NCI-H2196 treated with DMSO at 0.1 percent for 48 hours (cell line): ENCODE measurements at regions not wholly inside any gene's neighbourhood (a gene's known extent, or its start where the extent isn't known, plus 50 kb on each side); places are given as distances from the start of the nearest gene placed in this dataset.
"Not testable (repeated sequence)": the region's sequence is repeated elsewhere in the genome, so short reads cannot be mapped to it uniquely, and the experiment has no call there.

Experiments used
- DNase-seq: peaks from one replicate; lab custom pipeline; 2025; ENCODE audit not compliant: unreplicated experiment; lab: John Stamatoyannopoulos, UW

DNA sequence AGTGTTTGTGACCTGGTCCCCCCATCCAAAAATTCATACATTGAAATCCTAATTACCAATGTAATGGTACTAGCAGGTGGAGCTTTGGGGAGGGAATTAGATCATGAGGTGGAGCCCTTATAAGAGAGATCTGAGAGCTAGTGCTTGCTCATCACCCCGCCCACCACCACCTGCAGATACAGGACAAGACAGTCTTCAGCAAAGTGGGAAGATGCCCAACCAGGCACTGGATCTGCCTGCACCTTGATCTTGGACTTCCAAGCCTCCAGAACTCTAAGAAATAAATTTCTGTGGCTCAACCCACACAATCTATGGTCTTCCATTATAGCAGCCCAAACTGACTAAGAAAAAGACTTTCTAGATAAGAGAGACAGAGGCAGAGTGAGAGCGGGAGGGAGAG is 343.4 kb downstream of the LRRIQ3 start:
- DNase-seq, result no peak

DNA sequence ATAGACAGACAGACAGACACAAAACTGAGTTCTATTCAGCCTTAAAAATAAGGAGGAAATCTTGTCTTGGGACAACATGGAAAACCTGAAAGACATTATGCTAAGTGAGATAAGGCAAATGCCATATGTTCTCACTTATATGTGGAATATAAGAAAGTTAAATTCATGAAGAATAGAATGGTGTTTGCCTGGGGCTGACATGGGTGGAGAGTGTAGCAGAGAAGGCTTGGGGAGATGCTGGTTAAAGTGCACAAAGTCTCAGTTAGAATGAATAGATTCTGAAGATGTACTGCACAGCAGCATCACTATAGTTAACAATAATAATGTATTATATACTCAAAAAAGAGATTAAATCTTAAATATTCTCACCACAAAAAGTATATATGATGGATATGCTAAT is 355.5 kb downstream of the LRRIQ3 start:
- DNase-seq, result no peak

DNA sequence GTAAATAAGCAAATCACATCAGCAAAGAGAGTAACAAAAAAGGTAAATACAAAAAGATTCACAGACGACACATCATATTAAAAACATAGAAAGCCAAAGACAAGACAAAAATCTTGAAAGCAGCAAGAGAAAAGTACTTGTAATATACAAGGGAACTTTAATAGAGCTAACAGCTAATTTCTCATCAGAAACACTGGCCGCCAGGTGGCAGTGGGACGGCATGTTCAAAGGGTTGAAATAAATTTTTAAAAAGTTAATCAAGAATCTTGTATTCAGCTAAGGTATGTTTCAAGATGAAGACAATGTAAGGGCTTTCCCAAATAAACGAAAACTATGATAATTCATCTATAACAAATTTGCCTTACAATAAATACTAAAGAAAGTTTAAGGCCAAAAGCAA is 358.1 kb downstream of the LRRIQ3 start:
- no peak for DNase-seq

DNA sequence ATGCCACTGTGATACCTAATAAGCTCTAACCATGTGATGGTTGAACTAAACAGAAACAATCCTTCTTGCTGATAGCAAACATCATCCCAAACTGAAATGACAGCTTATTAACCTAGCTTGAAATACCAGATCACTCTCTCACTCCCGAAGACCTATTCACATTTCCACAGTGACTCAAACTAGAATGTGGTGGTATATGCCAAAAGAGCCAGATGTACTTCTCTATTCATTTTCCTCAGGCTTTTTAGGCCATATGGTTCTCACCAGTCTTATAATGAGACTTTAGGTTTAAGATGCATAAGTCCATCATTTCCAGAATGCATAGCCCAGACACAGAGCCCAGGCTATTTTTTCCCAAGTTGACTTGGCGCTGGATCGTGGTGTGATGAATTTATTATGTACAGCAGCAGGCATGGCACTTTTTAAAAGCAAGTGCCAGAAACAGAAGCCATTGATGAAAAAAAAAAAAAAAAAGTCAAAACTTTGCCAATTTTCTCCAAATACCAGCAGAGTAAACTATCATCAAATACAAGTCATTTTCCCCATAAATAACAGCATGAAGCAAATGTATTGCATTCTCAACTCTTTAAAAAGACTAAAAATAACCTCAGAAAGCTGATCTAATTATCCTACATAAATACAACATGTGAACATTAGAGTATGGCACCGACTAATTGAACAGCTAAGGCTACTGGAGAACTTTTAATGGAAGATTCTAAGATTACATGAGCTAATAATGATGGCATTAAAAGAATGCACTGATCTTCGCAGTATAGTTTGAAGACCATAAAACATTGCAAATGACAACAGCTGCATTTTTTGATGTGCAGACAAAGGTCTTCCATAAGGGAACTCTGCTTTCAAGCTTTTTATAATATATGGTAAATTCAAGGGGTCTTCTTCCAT is 365.4 kb downstream of the LRRIQ3 start:
- DNase-seq, result no peak

DNA sequence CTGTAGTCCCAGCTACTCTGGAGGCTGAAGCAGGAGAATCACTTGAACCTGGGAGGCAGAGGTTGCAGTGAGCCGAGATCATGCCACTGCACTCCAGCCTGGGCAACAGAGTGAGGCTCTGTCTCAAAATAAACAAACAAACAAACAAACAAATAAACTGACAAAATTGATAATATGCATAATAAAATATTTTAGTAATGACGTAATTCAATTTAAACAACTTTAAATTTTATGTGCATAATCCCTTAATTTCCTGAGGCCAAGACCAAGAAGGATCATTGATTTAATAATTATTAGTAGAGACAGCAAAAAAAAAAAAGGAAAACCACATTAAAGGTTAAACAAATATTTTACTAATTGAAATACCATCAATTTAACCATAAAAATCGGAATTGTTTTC is 370.7 kb downstream of the LRRIQ3 start:
- DNase-seq, result not testable (repeated sequence)

DNA sequence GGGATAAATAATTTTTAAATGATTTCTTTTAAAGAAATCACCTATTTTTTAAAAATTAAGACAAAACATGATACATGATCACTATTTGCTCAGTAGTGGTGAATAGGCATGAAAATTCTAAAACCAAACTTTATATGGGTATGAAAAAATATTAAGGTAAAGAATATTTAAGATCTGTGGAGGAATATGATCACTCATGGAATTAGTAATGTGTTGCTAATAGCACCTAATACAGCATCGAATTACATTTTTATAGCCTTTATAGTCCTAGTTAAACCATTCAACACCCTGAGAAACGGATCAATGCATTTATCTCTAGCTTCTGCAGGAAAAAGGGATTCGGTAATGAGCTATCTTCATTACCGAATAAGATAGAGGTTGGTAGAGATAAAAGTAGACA is 373.9 kb downstream of the LRRIQ3 start:
- DNase-seq, result no peak

DNA sequence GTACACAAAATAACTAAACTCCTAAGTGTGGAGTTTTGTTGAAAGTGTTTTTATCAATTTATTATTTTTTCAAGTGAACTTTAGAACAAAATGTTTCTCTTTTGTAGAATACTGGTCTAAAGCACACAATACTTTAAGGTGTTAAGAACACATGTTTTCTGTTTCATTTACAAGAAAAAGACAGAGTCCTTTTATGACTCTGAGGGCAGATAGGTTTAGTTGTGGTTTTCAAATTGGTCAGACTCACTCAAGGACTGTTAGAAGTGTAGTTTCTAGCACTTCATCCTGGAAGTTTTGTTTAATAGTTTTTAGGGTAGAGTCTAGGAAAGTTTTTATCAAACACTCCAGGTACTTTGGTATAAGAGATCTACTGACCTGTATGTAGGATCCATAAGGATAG is 376.5 kb downstream of the LRRIQ3 start:
- DNase-seq, result no peak

DNA sequence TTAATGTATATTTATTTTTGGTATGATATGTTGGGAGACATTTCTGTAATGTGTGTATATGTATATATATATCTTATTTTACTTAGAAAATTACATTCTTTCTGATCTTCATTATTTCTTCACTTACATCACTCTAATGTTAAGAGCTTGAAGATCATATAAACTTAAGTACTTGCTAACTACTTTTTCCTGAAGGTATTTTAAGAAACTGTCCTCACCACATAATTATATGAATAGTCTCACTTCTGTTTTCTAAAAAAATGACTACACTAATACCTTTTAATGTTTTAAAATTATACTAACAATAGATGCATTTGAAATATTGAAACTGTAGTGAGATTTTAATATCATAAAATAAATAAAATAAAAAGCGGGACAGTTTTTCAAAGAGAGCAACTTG is 377.1 kb downstream of the LRRIQ3 start:
- no peak for DNase-seq

DNA sequence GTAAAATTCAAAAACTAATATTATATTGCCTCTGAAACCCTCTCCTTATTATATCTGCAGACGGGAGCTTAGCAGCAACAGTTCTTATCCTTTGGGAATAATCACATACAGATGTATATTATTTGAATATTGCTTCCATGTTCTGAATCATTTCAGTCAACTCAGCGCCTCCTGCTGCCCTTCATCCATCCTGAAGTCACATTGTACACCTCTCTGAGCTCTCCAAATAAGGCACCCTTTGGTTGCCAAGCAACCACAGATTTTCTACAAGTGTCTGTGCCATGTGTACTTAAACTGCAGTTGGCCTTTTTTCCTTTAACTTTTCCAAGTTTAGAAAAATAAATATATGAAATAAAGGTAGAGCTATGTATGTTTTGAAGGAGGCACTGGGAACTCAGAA is 384.3 kb downstream of the LRRIQ3 start:
- DNase-seq, result no peak

DNA sequence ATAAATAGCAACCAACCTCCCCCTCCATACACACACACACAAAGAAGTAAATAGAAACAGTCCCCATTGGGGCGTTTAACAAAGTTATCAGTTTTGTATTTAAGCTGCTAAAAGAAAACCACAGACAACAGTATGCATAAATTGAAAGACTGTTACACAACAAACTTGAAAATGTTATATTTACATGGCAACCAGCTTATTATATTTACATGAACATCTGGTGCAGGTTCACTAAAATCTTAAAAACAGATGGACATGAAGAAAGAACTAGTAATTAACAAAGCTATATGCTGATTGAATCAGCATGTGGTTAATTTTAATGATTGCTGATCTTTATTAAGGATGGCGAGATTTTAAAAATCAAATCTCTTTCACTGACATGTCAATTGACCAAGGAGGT is 384.7 kb downstream of the LRRIQ3 start:
- DNase-seq, result no peak

DNA sequence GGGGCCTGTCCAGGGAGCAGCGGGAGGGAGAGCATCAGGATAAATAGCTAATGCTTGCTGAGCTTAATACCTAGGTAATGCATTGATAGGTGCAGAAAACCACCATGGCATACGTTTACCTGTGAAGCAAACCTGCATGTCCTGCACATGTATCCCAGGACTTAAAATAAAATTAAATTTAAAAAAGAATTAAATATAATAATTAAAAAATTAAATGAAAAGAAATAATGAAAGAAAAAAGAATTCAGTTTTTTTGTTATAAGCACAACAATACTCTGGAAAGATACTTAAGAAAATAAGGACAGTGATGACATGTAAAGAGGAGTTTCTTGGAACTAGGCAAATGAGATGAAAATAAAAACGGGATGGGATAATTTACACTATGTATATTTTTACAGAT is 386.2 kb downstream of the LRRIQ3 start:
- DNase-seq, result no peak

DNA sequence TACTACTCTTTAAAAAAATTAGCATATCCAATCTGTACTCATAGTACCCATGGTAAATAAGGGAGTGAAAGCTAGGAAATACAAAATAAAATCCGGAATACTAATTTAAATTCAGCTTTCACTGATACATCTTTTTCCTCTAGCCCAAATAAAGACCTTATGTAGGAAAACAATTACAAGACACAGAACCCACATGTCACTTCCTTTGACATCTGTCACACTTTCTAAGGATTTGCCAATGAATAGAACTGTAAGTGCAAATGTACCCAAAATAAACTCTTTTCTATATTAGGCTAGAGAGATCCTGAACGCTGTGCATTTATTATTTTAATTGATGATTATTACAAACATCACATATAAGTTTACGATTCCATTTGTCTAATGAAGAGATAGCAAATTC is 393.0 kb downstream of the LRRIQ3 start:
- DNase-seq, result no peak

DNA sequence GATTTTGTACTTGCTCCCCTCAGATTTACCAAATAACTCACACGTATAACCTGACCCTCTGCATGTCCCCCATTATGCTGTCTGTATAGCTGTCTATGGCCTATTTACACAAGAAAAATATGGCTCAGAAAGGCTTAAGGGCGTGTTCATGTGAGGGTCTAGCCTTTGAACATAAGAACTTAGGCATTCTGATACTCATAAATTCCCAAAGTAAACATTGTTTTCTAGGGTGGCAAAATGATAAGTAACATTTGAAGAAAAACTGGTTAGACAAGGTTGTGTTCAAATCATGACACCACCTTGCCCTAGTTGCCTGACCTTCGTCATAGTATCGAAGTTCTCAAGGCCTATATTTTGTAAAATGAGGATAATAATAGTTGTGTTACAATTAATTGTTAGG is 394.6 kb downstream of the LRRIQ3 start:
- no peak for DNase-seq

DNA sequence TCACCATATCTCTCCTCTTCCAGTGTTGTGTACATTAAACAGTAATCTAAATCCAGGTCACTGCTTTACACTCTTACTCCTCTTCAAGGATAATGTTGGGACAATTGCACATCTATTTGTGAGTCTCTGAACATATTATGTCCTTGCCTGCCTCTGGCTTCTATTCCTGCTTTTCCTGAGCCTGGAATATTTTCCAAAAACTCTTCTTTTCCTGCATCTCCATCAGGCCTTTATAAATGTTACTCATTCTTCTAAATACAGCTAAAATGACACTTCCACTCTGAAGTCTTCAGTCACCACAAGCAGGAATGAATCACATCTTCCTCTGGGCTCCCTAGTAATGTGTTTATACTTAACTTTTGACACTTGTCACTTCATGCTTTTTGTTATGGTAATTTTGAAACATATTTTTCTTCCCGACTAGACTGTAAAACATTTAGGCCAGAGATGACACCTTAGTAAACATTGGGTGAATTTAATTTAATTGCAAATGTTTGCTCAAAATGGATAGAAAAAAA is 396.0 kb downstream of the LRRIQ3 start:
- DNase-seq, result no peak

DNA sequence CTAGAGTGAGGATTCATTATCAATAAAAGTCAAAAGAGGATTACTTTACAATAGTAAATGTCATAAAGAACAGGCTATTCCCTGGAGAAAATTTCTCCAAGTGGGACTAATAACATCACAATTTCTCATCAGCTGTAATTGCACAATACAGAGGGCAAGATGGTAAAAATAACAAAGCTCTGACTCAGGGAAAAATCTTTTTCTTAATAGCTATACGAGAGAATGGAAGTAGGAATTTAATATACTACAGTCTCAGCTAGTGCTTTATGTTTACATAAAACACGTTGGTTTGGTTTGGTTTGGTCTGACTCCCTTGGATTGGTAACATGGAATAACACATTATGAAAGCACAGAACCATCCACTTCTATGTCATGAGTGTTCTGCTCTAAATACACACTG is 397.6 kb downstream of the LRRIQ3 start:
- DNase-seq, result no peak

DNA sequence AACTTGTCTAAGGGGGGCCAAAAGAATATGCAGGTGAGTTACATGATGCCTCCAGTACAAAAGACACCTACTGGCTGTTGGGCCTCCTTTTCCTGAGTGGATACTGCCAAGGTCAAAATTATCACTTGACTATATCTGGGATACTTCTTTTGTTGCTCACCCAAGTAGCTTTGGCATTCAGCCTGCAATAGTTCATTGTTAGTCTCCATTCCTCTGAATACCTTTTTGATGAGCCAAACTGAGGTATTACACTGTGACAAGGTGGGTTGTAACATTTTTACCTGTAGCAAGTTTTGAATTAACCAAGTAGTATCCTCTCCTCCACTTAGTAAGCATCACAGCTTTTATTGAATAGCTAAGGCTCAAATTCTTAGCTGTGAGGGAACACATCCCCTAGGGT is 408.0 kb downstream of the LRRIQ3 start:
- DNase-seq, result no peak

DNA sequence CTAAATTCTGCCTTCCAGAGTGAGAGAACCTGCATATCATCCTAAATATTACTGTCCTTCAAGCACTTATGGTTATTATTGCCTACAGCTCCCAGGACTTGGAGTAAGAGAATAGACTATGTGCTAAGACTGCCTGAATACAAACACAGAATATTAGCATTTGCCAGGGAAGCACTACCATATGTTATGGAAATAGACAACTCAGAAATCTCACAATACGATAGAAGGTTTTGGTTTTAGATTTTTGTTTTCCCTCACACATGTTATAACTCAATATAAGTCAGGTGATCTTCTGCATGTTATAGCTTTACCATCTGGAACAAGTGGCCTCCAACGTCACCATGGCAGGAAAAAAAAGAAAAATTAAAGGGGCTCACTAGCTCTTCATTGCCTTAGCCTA is 413.9 kb downstream of the LRRIQ3 start:
- no peak for DNase-seq

DNA sequence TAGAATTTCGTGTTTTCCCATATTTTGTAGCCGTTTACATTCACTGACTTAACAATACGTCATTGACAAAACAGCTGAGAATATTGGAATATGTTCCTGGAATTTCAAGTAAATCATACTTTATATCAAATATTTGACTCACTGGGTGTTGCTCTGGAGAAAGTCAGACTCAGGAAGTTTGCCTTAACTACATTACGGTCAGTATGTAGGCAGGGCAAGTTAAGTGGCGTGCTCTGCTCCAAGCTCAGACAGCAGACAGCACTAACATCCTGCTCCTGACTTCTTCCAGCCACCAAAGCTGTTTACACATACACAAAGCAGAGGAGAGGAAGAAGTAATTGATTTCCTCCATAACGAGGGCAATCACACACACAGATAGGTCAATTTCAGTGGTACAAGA is 414.6 kb downstream of the LRRIQ3 start:
- DNase-seq, result no peak

DNA sequence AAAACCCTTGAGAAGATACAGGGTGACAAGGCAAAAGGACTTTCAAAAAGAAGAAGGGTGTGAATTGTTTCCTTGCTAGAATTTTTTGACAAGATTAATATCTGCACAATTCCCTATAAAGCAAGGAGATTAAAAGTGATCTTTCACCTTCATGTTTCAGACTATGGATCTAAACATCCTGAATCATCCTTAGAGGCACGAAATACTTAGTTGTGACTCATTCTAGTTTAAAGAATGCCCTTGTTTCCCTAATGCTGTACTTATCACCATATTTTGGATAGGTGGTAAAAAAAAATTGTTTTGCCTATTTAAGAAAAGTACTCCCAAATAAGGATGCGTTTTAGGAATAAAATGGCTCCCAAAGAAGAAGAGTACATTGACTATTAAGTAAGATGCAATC is 415.1 kb downstream of the LRRIQ3 start:
- DNase-seq, result no peak

DNA sequence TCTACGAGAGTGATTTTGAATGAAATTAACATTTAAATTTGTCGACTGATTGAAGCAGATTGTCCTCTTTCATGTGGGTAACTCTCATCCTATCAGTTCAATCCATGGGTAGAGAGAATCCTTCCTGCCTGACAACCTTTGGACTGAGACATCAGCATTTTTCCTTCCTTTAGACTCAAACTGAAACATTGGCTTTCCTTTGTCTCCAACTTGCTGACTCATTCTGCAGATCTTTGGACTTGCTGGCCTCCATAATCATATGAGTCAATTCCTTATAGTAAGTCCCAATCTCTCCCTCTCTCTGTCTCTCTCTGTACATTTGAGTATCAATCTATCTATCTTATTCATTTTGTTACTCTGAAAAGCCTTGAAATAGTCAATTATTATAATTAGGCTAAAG is 416.7 kb downstream of the LRRIQ3 start:
- no peak for DNase-seq

DNA sequence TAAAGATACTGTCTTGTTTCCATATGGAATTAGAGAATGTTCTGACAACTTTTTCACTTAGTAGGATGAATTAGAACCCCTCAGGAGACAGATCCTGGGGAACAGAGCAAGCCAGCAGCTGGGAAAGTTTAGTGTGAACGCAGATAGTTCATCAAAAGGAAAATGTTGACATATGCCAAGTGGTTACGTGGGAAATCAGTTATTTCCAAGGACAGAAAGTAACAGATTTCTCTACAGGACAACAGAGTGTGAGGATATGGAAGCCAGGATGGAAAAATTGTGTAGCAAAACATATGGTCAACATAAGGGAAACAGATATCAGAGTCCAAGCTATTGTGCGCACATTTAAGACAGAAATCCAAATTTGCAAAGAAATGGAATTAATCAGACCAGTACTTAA is 419.5 kb downstream of the LRRIQ3 start:
- no peak for DNase-seq

DNA sequence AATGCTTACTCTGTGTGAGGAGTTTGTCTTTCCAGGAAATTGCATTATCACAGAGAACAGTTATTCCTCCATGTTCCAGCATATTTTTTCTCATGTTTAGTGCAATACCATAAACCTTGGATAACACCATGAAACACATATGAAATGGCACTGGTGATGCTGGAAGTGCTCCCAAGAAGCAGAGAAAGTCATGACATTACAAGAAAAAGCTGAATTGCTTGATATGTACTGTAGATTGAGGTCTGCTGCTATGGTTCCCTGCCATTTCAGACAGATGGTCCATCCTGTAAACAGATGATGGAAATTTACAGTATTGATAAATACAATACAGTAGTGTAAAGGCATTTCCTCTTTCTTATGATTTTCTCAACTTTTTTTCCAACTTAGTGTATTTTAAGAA is 422.1 kb downstream of the LRRIQ3 start:
- no peak for DNase-seq

DNA sequence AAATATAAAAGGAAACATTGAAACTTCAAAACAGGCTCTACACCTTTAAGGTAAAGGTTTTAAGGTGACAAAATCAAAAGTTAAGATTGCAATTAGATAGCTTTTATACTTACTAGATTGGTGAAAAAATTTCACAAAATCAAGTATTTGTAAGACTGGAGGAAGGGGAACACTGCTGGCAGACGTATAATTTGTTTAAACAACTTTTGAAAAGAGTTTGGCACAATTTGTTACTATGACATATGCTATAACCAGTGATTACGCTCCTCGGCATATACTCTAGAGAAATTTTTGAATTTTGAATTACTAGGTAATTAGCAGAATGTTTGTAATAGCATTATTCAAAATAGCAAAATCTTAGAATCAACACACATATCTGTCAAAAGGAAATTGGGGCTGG is 425.0 kb downstream of the LRRIQ3 start:
- DNase-seq, result no peak
